Gastroesophageal sphincter (tissue), 3 donors: ENCODE measurements at regions not wholly inside any gene's neighbourhood (a gene's known extent, or its start where the extent isn't known, plus 50 kb on each side); places are given as distances from the start of the nearest gene placed in this dataset.

Experiments
- CTCF ChIP-seq, 4 experiments: fragments of 200-600 bp in 2 of 4; fragments of 450-650 bp in 2 of 4; sonication (generic) in 1 of 4; IDR thresholded peaks; one replicate each; pipeline ENCODE4 v1.5.1; 2017 to 2019; ENCODE audit warnings: antibody characterized with exemption in 4 of 4, mild to moderate bottlenecking in 2 of 4, moderate library complexity in 2 of 4
- POLR2A ChIP-seq, 2 donors: fragments of 450-650 bp; IDR thresholded peaks; one replicate each; pipeline ENCODE4 v1.6.1; 2017; ENCODE audit warnings: antibody characterized with exemption in 2 of 2, mild to moderate bottlenecking in 2 of 2, moderate library complexity in 1 of 2
- POLR2AphosphoS5 ChIP-seq: sonication (generic); formaldehyde crosslinking; IDR thresholded peaks from one replicate; pipeline ENCODE4 v1.6.1; 2017; ENCODE audit warnings: antibody characterized with exemption

- TF ChIP-seq CTCF (IDR thresholded peaks at IDR 0.05) (no peak), POLR2A (IDR thresholded peaks at IDR 0.05) (no peak), POLR2AphosphoS5 (no peak)
These were observed 251.6 kb upstream of the ALG10 start for GRCh38 chr12:33770652-33771051.
